Endothelial cell of umbilical vein (primary cell): ENCODE measurements at regions not wholly inside any gene's neighbourhood (a gene's known extent, or its start where the extent isn't known, plus 50 kb on each side); places are given as distances from the start of the nearest gene placed in this dataset.
"Not testable (repeated sequence)": the region's sequence is repeated elsewhere in the genome, so short reads cannot be mapped to it uniquely, and the experiment has no call there.

ENCODE experiments used
- CTCF ChIP-seq, 2 donors: IDR thresholded peaks; 1 replicate in 1 of 2; 2 replicates in 1 of 2; pipeline ENCODE4 v1.5.1; 2011; ENCODE audit warnings: low read length in 2 of 2, mild to moderate bottlenecking in 2 of 2, moderate library complexity in 2 of 2, control low read depth in 1 of 2, inconsistent platforms in 1 of 2, low read depth in 1 of 2; ENCODE audit not compliant: insufficient read depth in 1 of 2; ENCODE audit errors: extremely low read depth in 1 of 2
- MYC ChIP-seq: IDR thresholded peaks from one replicate; pipeline ENCODE4 v1.6.1; 2011; ENCODE audit warnings: mild to moderate bottlenecking, low read depth, low read length
- POLR2A ChIP-seq: IDR thresholded peaks from 2 replicates; pipeline ENCODE4 v1.6.1; 2012; ENCODE audit warnings: low read depth, mild to moderate bottlenecking, control low read depth, low read length
- POLR2AphosphoS5 ChIP-seq: IDR thresholded peaks from 2 replicates; pipeline ENCODE4 v1.6.1; 2012; ENCODE audit warnings: low read depth, mild to moderate bottlenecking, control low read depth, low read length, moderate library complexity; ENCODE audit not compliant: insufficient read depth

- not testable (repeated sequence) for TF ChIP-seq MYC; CTCF (IDR thresholded peaks at IDR 0.05; ENCODE audit: extremely low read depth in 1 of 2, insufficient read depth in 1 of 2, low read depth in 1 of 2, low read length in 2 of 2); POLR2AphosphoS5; POLR2A
These were observed 329.2 kb upstream of the TNRC6C start for GRCh38 chr17:77629284-77629683.
